Femur (tissue), 1 donor: ENCODE measurements at regions not wholly inside any gene's neighbourhood (a gene's known extent, or its start where the extent isn't known, plus 50 kb on each side); places are given as distances from the start of the nearest gene placed in this dataset.

Source experiments
- DNase-seq: peaks from one replicate; pipeline ENCODE4 v3.0.0-alpha.2; 2017

DNA sequence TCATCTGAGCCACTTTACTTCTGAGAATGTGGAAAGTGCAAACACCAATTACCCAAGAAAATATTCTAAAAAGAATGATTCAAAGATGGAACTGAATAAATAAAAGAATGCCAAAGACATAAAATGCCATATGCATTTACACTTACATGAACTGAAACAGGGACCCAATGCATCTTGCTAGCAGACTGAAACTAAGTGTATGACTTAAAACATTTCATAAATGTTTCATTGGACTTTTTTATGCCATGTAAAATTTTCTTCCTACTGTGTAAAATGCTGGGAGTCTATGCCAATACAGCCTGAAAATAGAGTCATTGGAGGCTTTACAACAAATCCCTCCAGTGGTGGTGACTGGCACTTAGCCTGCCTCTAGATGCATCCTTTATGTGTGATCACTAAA is 735.1 kb upstream of the CCDC54 start:
- no peak for DNase-seq

DNA sequence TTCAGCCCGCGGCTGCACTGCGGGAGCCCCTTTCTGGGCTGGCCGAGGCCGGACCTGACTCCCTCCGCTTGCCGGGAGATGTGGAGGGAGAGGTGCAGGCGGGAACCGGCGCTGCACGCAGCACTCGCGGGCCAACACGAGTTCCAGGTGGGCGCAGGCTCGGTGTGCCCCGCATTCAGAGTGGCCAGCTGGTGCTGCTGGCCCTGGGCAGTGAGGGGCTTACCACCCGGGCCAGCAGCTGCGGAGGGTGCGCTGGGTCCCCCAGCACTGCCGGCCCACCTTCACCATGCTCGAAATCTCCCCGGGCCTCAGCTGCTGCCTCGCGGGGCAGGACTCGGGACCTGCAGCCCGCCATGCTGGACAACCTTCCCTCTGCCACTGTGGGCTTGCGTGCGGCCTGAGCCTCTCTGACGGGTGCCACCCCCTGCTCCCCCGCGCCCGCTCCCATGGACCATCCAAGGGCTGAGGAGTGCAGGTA is 733.5 kb upstream of the CCDC54 start:
- DNase-seq = no peak

DNA sequence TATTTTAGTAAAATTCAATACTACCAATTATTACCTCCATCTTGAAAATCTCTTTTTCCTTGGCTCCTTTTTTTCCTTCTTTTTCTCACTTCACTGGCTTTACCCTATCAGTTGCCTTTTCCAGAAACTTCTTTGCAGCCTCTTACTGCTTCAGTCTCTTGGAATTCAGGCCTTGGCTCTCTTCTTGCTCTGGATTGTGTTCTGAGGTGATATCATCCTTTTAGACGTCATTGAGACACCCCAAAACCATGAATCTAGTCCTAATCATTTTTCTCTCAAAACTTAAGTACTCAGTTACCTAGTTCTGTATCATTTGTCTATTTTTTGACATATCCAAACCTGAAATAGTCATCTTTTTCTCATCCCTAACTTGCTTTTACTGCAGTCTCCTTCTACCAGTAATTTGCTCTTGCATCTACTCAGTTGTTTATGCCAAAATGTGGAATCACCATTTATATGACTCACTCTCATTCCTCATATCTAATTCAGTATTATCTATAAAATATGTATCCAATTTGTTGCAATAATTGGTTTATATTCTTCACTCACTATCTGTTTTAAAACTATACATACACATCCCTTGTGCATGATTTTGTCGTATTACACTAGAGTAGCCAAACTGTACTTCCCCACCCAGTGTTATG is 703.2 kb upstream of the CCDC54 start:
- no peak for DNase-seq

GRCh38 chr3:106675451-106675850 is 701.8 kb upstream of the CCDC54 start:
- no peak for DNase-seq

DNA sequence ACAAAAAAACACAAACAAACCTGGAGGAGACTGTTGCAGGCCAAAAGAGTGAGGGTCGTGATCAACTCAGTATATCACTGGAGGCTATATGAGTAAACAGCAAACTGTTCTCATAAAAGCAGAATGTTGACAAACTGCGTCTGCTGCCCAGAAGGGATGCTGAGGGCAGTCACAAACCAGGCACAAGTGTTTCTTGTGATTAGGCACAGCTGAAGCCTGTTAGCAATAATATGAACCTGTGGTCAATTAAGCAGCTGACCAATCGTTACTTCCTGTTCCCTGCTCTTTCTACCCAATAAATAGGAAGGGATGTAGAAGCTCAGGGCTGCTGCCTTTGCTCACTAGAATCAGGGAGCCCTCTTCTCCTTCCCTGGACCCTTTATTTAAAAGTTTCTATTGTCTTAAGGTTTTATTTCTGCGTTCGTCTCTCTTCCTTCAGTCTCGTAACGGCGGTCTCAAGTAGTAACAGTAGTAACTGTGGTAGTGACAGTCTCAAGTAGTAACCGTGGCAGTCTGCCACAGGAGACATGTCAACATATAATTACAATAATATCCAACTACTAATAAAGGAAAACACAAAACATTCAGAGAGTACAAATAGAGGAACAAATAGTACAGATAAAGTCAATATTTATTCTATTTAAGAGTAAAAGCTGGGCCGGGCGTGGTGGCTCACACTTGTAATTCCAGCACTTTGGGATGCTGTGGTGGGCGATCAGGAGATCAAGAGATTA is 698.4 kb upstream of the CCDC54 start:
- DNase-seq = no peak

GRCh38 chr3:106683953-106684620 is 693.2 kb upstream of the CCDC54 start:
- DNase-seq = no peak

GRCh38 chr3:106685745-106686144 is 691.5 kb upstream of the CCDC54 start:
- DNase-seq = no peak

- DNase-seq = no peak
These were observed 689.3 kb upstream of the CCDC54 start for GRCh38 chr3:106687905-106688304.

DNA sequence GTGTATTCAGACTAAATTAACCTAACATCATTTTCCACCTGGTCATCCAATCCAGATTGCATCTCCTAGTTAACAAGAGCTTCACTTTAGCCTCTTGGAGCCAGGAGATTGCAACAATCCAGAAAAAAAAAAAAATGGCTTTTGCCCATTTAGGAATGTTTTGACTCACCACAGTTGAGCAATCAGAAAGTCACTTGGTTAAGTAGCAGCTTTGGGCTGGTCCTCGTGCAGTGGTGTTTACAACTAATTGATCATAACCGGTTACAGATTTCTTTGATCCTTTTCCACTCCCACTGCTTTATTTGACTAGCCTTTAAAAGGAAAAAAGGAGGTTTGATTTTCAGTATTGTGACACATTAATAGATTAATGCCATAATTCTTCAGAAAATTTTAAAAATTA is 688.8 kb upstream of the CCDC54 start:
- DNase-seq = no peak

- no peak for DNase-seq
These were observed 685.8 kb upstream of the CCDC54 start for GRCh38 chr3:106691476-106691875.

DNA sequence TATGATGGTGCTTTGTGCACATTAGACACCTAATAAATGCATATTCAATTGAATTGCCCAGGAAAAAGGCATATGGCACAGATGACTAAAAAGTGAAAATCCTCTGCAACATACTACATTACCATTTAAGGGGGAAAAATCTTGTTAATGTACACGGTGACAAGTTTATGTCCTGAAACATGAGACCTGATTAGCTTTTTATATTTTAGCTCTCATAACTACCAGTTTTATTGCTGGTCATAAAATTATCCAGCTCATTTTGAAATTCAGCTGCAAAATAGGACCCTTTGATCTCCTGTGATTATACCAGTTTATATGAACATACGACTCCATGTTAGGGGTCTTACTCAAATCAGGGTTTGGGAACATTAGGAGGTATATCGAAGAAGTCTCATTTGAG is 684.6 kb upstream of the CCDC54 start:
- DNase-seq = no peak

GRCh38 chr3:106699122-106699521 is 678.1 kb upstream of the CCDC54 start:
- no peak for DNase-seq

- no peak for DNase-seq
These were observed 676.3 kb upstream of the CCDC54 start for GRCh38 chr3:106700981-106701380.

DNA sequence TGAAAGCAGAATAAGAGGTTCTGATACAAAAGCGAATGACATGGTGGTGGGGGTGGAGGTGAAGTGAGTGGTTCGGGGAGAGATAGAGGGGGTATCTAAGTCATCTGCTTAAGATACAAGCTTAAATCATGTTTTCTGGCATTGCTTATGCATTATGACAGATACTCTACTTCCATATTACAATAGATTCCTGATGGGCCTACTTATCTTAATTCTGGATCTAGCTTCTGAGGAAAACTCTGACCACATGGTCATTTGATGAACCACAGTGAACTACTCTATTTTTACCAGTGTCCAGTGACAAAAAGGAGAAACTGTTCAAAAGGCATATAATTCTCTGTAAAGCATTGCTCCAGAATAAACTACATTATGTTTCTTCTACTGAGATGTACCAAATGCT is 673.7 kb upstream of the CCDC54 start:
- DNase-seq = no peak

DNA sequence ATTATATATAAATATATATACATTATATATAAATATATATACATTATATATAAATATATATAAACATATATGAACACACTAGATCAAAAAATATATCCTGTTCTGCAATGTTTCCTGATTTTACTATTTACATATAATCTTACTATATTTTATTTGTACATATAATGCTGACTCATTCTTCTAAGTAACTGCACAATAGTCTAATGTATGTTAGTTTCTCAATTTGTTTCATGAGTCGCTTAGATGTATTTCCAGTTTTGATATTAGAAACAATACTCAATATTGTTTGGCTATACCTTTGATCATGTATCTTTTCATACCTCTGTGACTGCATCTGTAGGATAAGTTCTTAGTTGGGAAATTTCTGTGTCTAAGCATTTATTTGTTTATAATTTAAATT is 669.9 kb upstream of the CCDC54 start:
- DNase-seq = no peak

GRCh38 chr3:106710596-106710995 is 666.6 kb upstream of the CCDC54 start:
- no peak for DNase-seq

GRCh38 chr3:106711650-106712049 is 665.6 kb upstream of the CCDC54 start:
- DNase-seq = no peak

DNA sequence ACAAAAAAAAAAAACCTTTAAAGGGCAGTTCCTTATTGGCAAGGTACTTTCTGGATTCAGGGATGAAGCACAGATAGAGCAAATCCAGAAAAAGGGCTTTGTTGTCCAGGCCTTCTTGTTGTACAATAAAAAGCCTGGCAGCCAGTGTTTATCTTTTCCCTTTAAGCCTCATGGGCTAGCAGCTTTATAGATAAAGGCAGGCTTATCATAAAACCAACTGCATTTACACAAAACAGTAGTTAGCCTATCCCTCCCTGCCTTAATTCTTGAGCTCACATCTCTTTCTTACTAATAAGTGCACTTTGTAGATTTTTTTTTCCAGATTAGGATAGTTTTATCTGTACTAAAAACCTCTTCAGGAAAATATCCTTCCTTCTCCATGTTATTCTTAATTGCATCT is 662.8 kb upstream of the CCDC54 start:
- no peak for DNase-seq

GRCh38 chr3:106715286-106715685 is 662.0 kb upstream of the CCDC54 start:
- DNase-seq = no peak

- DNase-seq = no peak
These were observed 660.0 kb upstream of the CCDC54 start for GRCh38 chr3:106717178-106717780.

GRCh38 chr3:106719077-106719476 is 658.2 kb upstream of the CCDC54 start:
- no peak for DNase-seq

GRCh38 chr3:106719583-106719982 is 657.7 kb upstream of the CCDC54 start:
- DNase-seq = no peak

GRCh38 chr3:106720510-106720909 is 656.7 kb upstream of the CCDC54 start:
- no peak for DNase-seq

GRCh38 chr3:106725566-106725965 is 651.7 kb upstream of the CCDC54 start:
- DNase-seq = no peak
